SK-N-SH (cell line): ENCODE measurements at regions not wholly inside any gene's neighbourhood (a gene's known extent, or its start where the extent isn't known, plus 50 kb on each side); places are given as distances from the start of the nearest gene placed in this dataset.

Source experiments
- CTCF ChIA-PET: fragments of 300-600, 350-600 bp; formaldehyde crosslinking; extraction: SDS; loops from one replicate; lab custom pipeline; 2021; lab: Yijun Ruan, JAX
- POLR2A ChIA-PET: fragments of 350-600 bp; sonication (Branson Sonifier 250); formaldehyde crosslinking; extraction: SDS; loops from one replicate; lab custom pipeline; 2020; ENCODE audit warnings: antibody characterized with exemption, inconsistent platforms; lab: Yijun Ruan, JAX
- DNase-seq: peaks from one replicate; pipeline ENCODE4 v3.0.0; 2012
- H2AFZ ChIP-seq: fragments of 200-600 bp; sonication (generic); 2 replicates; pipeline ENCODE4 v1.8.1; 2016; ENCODE audit warnings: antibody characterized with exemption, mild to moderate bottlenecking, low read depth
- H3F3A ChIP-seq: fragments of 200-600 bp; sonication (generic); replicated peaks from 2 replicates; pipeline ENCODE3; 2016; ENCODE audit warnings: antibody characterized with exemption, mild to moderate bottlenecking; ENCODE audit not compliant: insufficient read depth
- H3K27ac ChIP-seq, 2 experiments: fragments of 200-500 bp in 1 of 2; fragments of 200-600 bp in 1 of 2; sonication (Bioruptor generic) in 1 of 2; sonication (generic), shearing (Covaris generic) in 1 of 2; 2 replicates each; pipeline versions ENCODE4 v1.5.1 to v1.6.1; 2014 to 2016; ENCODE audit warnings: low read depth in 2 of 2, inconsistent platforms in 1 of 2, low read length in 1 of 2, mild to moderate bottlenecking in 1 of 2, mixed read lengths in 1 of 2
- H3K27me3 ChIP-seq: fragments of 200-600 bp; sonication (generic), shearing (Covaris generic); 2 replicates; pipeline ENCODE4 v1.6.1; 2016; ENCODE audit warnings: mixed run types; ENCODE audit not compliant: insufficient read depth
- H3K36me3 ChIP-seq, 2 experiments: fragments of 200-500 bp in 1 of 2; fragments of 200-600 bp in 1 of 2; sonication (Bioruptor generic) in 1 of 2; sonication (generic) in 1 of 2; replicated peaks in 1 of 2; 2 replicates each; pipeline versions ENCODE3 to v1.5.1; 2014 to 2016; ENCODE audit warnings: low read length in 1 of 2, mild to moderate bottlenecking in 1 of 2; ENCODE audit not compliant: insufficient read depth in 2 of 2, control insufficient read depth in 1 of 2
- H3K4me1 ChIP-seq, 2 experiments: fragments of 200-500 bp in 1 of 2; fragments of 200-600 bp in 1 of 2; sonication (Bioruptor generic) in 1 of 2; sonication (generic), shearing (Covaris generic) in 1 of 2; 2 replicates each; pipeline versions ENCODE4 v1.5.1 to v1.6.1; 2014 to 2016; ENCODE audit warnings: low read depth in 1 of 2, low read length in 1 of 2, mixed run types in 1 of 2; ENCODE audit not compliant: insufficient read depth in 2 of 2, control insufficient read depth in 1 of 2
- H3K4me2 ChIP-seq: fragments of 200-600 bp; sonication (generic), shearing (Covaris generic); 2 replicates; pipeline ENCODE4 v1.6.1; 2017; ENCODE audit warnings: mixed run types
- H3K4me3 ChIP-seq, 2 experiments: fragments of 200-500 bp in 1 of 2; fragments of 200-600 bp in 1 of 2; sonication (Bioruptor generic) in 1 of 2; sonication (generic), shearing (Covaris generic) in 1 of 2; 2 replicates each; pipeline versions ENCODE4 v1.5.1 to v1.8.1; 2014 to 2016; ENCODE audit warnings: low read depth in 2 of 2, inconsistent platforms in 1 of 2, low read length in 1 of 2, mild to moderate bottlenecking in 1 of 2, mixed read lengths in 1 of 2, moderate library complexity in 1 of 2
- H3K79me2 ChIP-seq: fragments of 200-600 bp; sonication (generic); 2 replicates; pipeline ENCODE4 v1.8.1; 2017; ENCODE audit warnings: mild to moderate bottlenecking; ENCODE audit not compliant: insufficient read depth
- H3K9ac ChIP-seq: fragments of 200-600 bp; sonication (generic); 2 replicates; pipeline ENCODE4 v1.6.1; 2017; ENCODE audit warnings: mixed run types
- H3K9me2 ChIP-seq: fragments of 200-600 bp; sonication (generic); 2 replicates; pipeline ENCODE4 v1.6.1; 2017; ENCODE audit warnings: mixed run types
- H3K9me3 ChIP-seq: fragments of 200-600 bp; sonication (generic); 2 replicates; pipeline ENCODE4 v1.6.1; 2017; ENCODE audit warnings: mixed run types, mild to moderate bottlenecking, moderate library complexity
- H4K20me1 ChIP-seq: fragments of 200-600 bp; sonication (generic); 2 replicates; pipeline ENCODE4 v1.6.1; 2017; ENCODE audit warnings: mild to moderate bottlenecking, mixed run types; ENCODE audit not compliant: insufficient read depth
- EP300 ChIP-seq, 2 experiments: IDR thresholded peaks; 2 replicates each; pipeline versions ENCODE4 v1.4.0 to v1.6.1; 2012; ENCODE audit warnings: borderline replicate concordance in 1 of 2, low read depth in 1 of 2, low read length in 1 of 2
- EZH2phosphoT487 ChIP-seq: fragments of 200-600 bp; sonication (generic); IDR thresholded peaks from 2 replicates; pipeline ENCODE4 v1.6.1; 2017; ENCODE audit warnings: low read depth, mixed run types, mild to moderate bottlenecking, antibody characterized with exemption, moderate library complexity, borderline replicate concordance
- FOXJ3 ChIP-seq: sonication (generic); formaldehyde crosslinking; IDR thresholded peaks from 2 replicates; pipeline ENCODE4 v1.5.1; 2020; ENCODE audit warnings: mild to moderate bottlenecking, missing genetic modification reagents
- FOXM1 ChIP-seq: IDR thresholded peaks from 2 replicates; pipeline ENCODE4 v1.4.0; 2012; ENCODE audit warnings: low read depth, mild to moderate bottlenecking
- GABPA ChIP-seq: IDR thresholded peaks from 2 replicates; pipeline ENCODE4 v1.4.0; 2012; ENCODE audit warnings: low read depth, mild to moderate bottlenecking
- GATA2 ChIP-seq: sonication (generic); formaldehyde crosslinking; IDR thresholded peaks from 2 replicates; pipeline ENCODE4 v1.5.0; 2020; ENCODE audit warnings: mild to moderate bottlenecking, missing genetic modification reagents
- IRF3 ChIP-seq: fragments of 150-350 bp; IDR thresholded peaks from 2 replicates; pipeline ENCODE4 v1.6.1; 2016; ENCODE audit warnings: mild to moderate bottlenecking, low read depth, low read length
- NFIC ChIP-seq: IDR thresholded peaks from 2 replicates; pipeline ENCODE4 v1.4.0; 2012; ENCODE audit warnings: borderline replicate concordance
- RCOR1 ChIP-seq: fragments of 150-350 bp; IDR thresholded peaks from 2 replicates; pipeline ENCODE4 v1.6.1; 2017; ENCODE audit warnings: antibody characterized with exemption, low read length
- REST ChIP-seq: IDR thresholded peaks from 2 replicates; pipeline ENCODE4 v1.6.1; 2012; ENCODE audit warnings: mild to moderate bottlenecking, low read depth, low read length, moderate library complexity
- RFX5 ChIP-seq: IDR thresholded peaks from 2 replicates; pipeline ENCODE4 v1.6.1; 2012; ENCODE audit warnings: mild to moderate bottlenecking, improper control_type of control experiment, low read length
- RXRA ChIP-seq: IDR thresholded peaks from 2 replicates; pipeline ENCODE4 v1.4.0; 2012; ENCODE audit warnings: low read depth, mild to moderate bottlenecking, borderline replicate concordance
- SIN3A ChIP-seq: IDR thresholded peaks from 2 replicates; pipeline ENCODE4 v1.6.1; 2012; ENCODE audit warnings: low read depth, mild to moderate bottlenecking, low read length, moderate library complexity, borderline replicate concordance
- SMC3 ChIP-seq: IDR thresholded peaks from 2 replicates; pipeline ENCODE4 v1.6.1; 2012; ENCODE audit warnings: low read depth, low read length, improper control_type of control experiment
- TAF1 ChIP-seq: IDR thresholded peaks from 2 replicates; pipeline ENCODE4 v1.6.1; 2012; ENCODE audit warnings: low read depth, mild to moderate bottlenecking, low read length, moderate library complexity, borderline replicate concordance
- USF1 ChIP-seq: IDR thresholded peaks from 2 replicates; pipeline ENCODE4 v1.4.0; 2012; ENCODE audit warnings: low read depth, borderline replicate concordance
- WGBS: methylation state at CpG from one replicate; pipeline ENCODE4 v1.1.6; 2017; ENCODE audit warnings: low lambda C conversion rate; 5-methylcytosine and 5-hydroxymethylcytosine counted together

GRCh38 chr9:103981912-103982311 is 112.2 kb upstream of the SMC2 start (continued):
- TF ChIP-seq REST (no peak), GATA2 (no peak), RFX5 (no peak)
- TF ChIP-seq, all 33 proteins: peak for 0

- no peaks in the 10 kb centered on the region for H3K9me2 ChIP-seq
- POLR2A ChIA-PET = no interaction called here
- 0% methylated on average over 1 of the region's 1 CpG for WGBS
- H3K36me3 ChIP-seq = no peaks in the 10 kb centered on the region
- H3K9ac ChIP-seq = no peak overlapping the region
- no peak for DNase-seq
- no peaks in the 10 kb centered on the region for H4K20me1 ChIP-seq
- no peak for TF ChIP-seq RXRA
- TF ChIP-seq, all 33 proteins: peak for 0
- H3K9me3 ChIP-seq = no peaks in the 10 kb centered on the region
- CTCF ChIA-PET = no interaction called here
- no peaks in the 10 kb centered on the region for H3K27me3 ChIP-seq
- H3K4me1 ChIP-seq = no peaks in the 10 kb centered on the region
- H3K27ac ChIP-seq = no peak overlapping the region
- no peak overlapping the region for H3K4me3 ChIP-seq
- no peaks in the 10 kb centered on the region for H3F3A ChIP-seq
- H3K4me2 ChIP-seq = no peak overlapping the region
- no peaks in the 10 kb centered on the region for H3K79me2 ChIP-seq
- H2AFZ ChIP-seq = no peak overlapping the region
Measured at GRCh38 chr9:103985077-103985476, 109.0 kb upstream of the SMC2 start.

- WGBS = 14% methylated on average over 2 of the region's 2 CpGs
- TF ChIP-seq SMC3 = no peak
- no peak for TF ChIP-seq RCOR1
- TF ChIP-seq FOXM1 = no peak
- TF ChIP-seq RXRA = no peak
- no peak for TF ChIP-seq REST
- no peak for TF ChIP-seq GABPA
- no peak for TF ChIP-seq TAF1
- no peak for TF ChIP-seq GATA2
- no peak for TF ChIP-seq EZH2phosphoT487
- no peak for TF ChIP-seq RFX5
- TF ChIP-seq NFIC = no peak
- TF ChIP-seq USF1 = no peak
- TF ChIP-seq EP300 (IDR thresholded peaks at IDR 0.05; ENCODE audit: borderline replicate concordance in 1 of 2, low read depth in 1 of 2, low read length in 1 of 2) = no peak
- no peak for TF ChIP-seq FOXJ3 (CRISPR knock-in tag)
- TF ChIP-seq IRF3 = no peak
- no peak for TF ChIP-seq SIN3A
Measured at GRCh38 chr9:103988821-103989220, 105.3 kb upstream of the SMC2 start.

More at GRCh38 chr9:103988821-103989220, 105.3 kb upstream of the SMC2 start:
- no peaks in the 10 kb centered on the region for H3F3A ChIP-seq
- no peak overlapping the region for H2AFZ ChIP-seq
- no peaks in the 10 kb centered on the region for H3K27me3 ChIP-seq
- ChIA-PET CTCF (no interaction called here), POLR2A (no interaction called here)
- H3K4me2 ChIP-seq = no peak overlapping the region
- no peak overlapping the region for H3K27ac ChIP-seq
- DNase-seq = no peak
- H4K20me1 ChIP-seq = no peaks in the 10 kb centered on the region
- H3K9me3 ChIP-seq = no peaks in the 10 kb centered on the region
- H3K79me2 ChIP-seq = no peaks in the 10 kb centered on the region
- no peaks in the 10 kb centered on the region for H3K9me2 ChIP-seq
- no peaks in the 10 kb centered on the region for H3K36me3 ChIP-seq
- no peaks in the 10 kb centered on the region for H3K4me1 ChIP-seq
- H3K4me3 ChIP-seq = no peak overlapping the region
- no peak overlapping the region for H3K9ac ChIP-seq
